ENCODE measurements at regions not wholly inside any gene's neighbourhood (a gene's known extent, or its start where the extent isn't known, plus 50 kb on each side); places are given as distances from the start of the nearest gene placed in this dataset.

DNA sequence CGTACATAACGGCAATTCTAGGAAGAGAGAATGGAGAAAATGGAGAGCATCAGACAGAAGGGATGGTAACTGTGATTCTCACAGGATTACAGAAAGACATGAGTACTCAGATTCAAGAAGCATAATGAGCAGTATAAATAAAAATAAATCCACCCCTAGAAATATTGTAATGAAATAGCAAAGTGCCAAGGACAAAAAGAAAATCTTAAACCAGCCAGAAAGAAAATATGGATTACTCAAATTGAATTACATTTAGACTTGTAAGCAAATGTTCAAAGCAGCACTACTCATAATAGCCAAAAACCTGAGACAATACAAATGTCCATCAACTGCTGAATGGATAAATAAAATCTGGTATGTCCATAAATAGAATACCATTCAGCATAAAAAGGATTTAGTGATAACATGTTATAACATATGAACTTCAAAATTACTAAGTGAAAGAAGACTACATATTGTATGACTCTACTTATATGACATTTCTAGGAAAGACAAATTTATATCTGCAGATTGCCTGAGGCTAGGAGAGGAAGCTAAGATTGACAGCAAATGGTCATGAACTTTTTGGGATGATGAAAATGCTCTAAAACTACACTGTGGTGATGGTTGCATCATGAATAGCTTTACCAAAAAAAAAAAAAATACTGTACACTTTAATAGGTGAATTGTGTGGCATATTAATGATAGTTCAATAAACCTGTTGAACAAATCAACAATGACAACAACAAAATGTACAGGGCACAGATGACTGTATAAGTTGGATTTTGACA, 63.4 kb upstream of the SPTBN1 start:
- no peak for DNase-seq

- no peak for DNase-seq
Observed at GRCh38 chr2:54394392-54394791, 61.7 kb upstream of the SPTBN1 start.

GRCh38 chr2:54396107-54396506, 60.0 kb upstream of the SPTBN1 start:
- no peak for DNase-seq

- DNase-seq = no peak
Observed at GRCh38 chr2:54396798-54397197, 59.3 kb upstream of the SPTBN1 start.

- no peak for DNase-seq
Observed at GRCh38 chr2:54397426-54397825, 58.7 kb upstream of the SPTBN1 start.

- DNase-seq = no peak
Observed at GRCh38 chr2:54401554-54401953, 54.6 kb upstream of the SPTBN1 start.

- DNase-seq = no peak
Observed at GRCh38 chr2:54402350-54402749, 53.8 kb upstream of the SPTBN1 start.

GRCh38 chr2:54403512-54404238, 52.5 kb upstream of the SPTBN1 start:
- no peak for DNase-seq

DNA sequence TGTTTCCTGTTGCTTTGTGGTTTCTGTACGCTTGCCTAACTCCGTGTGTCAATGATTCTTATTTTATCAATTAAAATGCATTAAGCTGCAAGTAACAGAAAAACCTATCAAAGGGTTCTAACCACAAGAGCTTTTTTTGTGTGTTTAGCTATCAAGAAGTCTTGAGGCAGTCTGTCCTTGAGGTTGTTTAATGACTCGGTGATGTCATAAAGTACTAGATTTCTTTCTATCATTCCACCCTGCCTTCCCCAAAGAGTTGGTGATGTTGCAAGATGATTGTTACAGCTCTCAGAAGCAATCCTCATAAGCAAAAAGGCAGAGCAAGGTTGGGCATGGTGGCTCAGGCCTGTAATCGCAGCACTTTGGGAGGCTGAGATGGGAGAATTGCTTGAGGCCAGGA, 51.9 kb upstream of the SPTBN1 start:
- no peak for DNase-seq

DNA sequence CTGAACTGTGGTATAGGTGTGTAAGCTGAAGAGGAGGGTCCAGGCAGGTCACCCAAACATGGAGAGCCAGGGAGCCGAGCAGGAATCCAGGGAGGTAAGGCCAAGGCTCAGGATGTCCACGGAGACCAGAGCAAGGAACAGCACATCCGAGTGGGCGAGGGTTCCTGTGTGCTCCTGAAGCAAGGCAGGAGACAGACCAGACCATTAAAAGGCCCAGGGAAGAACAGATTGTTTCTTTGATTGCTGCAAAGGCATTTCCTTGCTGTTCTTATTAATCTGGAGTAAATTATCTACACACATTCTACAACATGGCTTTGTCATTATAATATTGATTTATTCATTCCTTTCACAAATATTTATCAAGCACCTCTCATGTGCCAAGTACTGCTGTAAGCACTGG, 50.1 kb upstream of the SPTBN1 start:
- no peak for DNase-seq
